Retinal pigment epithelial cell (primary cell): ENCODE measurements at regions not wholly inside any gene's neighbourhood (a gene's known extent, or its start where the extent isn't known, plus 50 kb on each side); places are given as distances from the start of the nearest gene placed in this dataset.

ENCODE experiments used
- DNase-seq: peaks from one replicate; pipeline ENCODE4 v3.0.0-alpha.2; 2010; ENCODE audit warnings: low read depth
- H3K4me3 ChIP-seq: 2 replicates; pipeline ENCODE4 v1.5.1; 2011; ENCODE audit warnings: mild to moderate bottlenecking, low read length, control low read depth, moderate library complexity
- CTCF ChIP-seq: conservative IDR thresholded peaks from 2 replicates; pipeline ENCODE4 v1.5.1; 2011; ENCODE audit warnings: low read depth, low read length, control low read depth, inconsistent platforms

GRCh38 chr13:69094485-69094884, 1013.1 kb upstream of the ATXN8OS start:
- DNase-seq = no peak

GRCh38 chr13:69092615-69093322, 1014.9 kb upstream of the ATXN8OS start:
- no peak for TF ChIP-seq CTCF
- no peak overlapping the region for H3K4me3 ChIP-seq

More at GRCh38 chr13:69094485-69094884, 1013.1 kb upstream of the ATXN8OS start:
- TF ChIP-seq CTCF = no peak
- H3K4me3 ChIP-seq = no peak overlapping the region

GRCh38 chr13:69077267-69077666, 1030.4 kb upstream of the ATXN8OS start:
- DNase-seq = no peak
- H3K4me3 ChIP-seq = no peak overlapping the region
- no peak for TF ChIP-seq CTCF

More at GRCh38 chr13:69092615-69093322, 1014.9 kb upstream of the ATXN8OS start:
- DNase-seq = no peak

- DNase-seq = no peak
- no peak overlapping the region for H3K4me3 ChIP-seq
Observed at GRCh38 chr13:69069554-69070133, 1038.0 kb upstream of the ATXN8OS start.

GRCh38 chr13:69050696-69051095, 1056.9 kb upstream of the ATXN8OS start:
- H3K4me3 ChIP-seq = no peak overlapping the region
- DNase-seq = no peak
- no peak for TF ChIP-seq CTCF

More at GRCh38 chr13:69069554-69070133, 1038.0 kb upstream of the ATXN8OS start:
- no peak for TF ChIP-seq CTCF

- H3K4me3 ChIP-seq = no peak overlapping the region
- no peak for TF ChIP-seq CTCF
- DNase-seq = no peak
Observed at GRCh38 chr13:69044629-69045028, 1063.0 kb upstream of the ATXN8OS start.

- H3K4me3 ChIP-seq = no peak overlapping the region
- DNase-seq = no peak
- TF ChIP-seq CTCF = no peak
Observed at GRCh38 chr13:69040898-69041297, 1066.7 kb upstream of the ATXN8OS start.
